ENCODE measurements at regions not wholly inside any gene's neighbourhood (a gene's known extent, or its start where the extent isn't known, plus 50 kb on each side); places are given as distances from the start of the nearest gene placed in this dataset.
"Not testable (repeated sequence)": the region's sequence is repeated elsewhere in the genome, so short reads cannot be mapped to it uniquely, and the experiment has no call there.

DNA sequence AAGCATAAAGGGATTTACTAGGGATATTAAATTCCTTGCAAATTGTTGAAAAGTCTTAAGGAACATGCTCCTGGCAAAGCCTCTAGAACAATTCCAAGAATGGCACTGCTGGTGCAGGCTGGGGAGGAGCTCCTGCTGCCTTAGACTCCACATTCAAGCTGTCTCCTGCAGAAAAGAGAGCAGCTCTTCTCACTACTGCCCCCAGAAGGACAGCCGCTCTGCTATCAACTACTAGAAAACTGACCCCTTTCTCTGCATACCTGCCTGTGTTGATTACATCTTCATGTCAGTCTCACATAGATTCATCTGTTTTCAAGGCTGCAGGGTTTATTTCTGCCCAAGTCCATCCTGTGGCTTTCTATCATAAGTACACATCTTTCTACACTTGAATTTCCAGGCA, 312.8 kb downstream of the RPIA start:
- DNase-seq, result not testable (repeated sequence)

DNA sequence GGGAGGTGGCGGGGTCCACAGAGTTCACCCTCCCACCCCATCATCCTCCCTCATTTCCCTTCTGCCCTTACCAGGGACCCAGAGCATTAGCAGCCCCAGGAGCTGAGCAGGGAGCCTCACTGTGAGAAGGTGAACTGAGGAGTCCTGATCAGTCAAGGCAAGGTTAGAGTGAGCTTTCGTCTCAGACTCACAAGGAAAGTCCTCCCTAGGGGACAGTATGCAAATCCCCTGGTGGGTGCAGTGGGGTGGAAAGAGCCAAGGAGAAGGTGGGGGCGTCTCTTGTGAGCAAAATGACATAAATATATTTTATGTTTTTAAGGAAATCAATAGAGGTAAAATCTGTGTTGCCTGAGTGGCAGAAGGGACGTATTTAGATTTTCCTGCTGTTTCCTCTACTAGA, 329.1 kb downstream of the RPIA start:
- DNase-seq, result not testable (repeated sequence)

DNA sequence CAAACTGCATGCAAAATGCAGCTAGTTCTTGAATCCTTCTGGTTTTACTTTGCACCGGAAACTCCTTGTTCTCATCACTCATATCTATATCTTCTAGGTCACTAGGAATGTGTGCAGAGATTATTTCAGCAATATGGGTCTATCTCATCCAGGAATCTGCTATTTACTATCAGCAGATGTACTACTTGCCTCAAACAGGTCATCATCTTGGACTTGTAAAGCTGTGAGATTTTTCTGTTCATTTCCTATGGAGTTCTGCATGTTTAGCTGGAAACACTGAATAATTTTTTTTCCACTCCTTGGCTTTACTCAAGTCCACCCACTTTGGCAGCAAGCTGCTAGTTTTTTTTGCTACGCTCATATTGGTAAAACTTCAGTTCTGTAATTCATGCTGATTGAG, 334.8 kb downstream of the RPIA start:
- DNase-seq, result not testable (repeated sequence)

DNA sequence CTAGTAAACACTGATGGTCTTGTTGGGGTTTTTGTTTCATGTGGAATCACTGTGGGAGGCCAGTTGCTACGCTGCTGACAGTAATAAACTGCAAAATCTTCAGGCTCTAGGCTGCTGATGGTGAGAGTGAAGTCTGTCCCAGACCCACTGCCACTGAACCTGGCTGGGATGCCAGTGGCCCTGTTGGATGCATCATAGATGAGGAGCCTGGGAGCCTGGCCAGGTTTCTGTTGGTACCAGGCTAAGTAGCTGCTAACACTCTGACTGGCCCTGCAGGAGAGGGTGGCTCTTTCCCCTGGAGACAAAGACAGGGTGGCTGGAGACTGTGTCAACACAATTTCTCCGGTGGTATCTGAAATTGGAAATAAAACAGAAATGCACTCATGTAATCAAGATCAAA, 335.6 kb downstream of the RPIA start:
- not testable (repeated sequence) for DNase-seq

DNA sequence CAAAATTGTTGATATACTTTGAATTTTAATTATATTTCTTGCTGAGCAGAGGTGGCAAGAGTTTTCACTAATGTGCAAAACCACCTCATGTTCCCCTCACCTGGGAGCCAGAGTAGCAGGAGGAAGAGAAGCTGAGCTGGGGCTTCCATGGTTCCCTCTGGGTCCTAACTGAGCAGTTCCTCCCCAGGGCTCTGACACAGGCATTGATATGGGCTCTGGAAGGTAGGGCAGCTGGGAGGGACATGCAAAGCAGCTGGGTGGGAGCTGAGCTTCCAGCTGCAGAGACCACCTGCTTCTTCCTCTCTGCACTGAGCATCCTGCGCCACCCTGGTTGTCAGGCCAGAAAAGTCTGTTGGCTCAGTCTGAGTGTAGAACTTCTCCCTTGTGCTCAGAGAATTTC, 336.1 kb downstream of the RPIA start:
- DNase-seq, result not testable (repeated sequence)

DNA sequence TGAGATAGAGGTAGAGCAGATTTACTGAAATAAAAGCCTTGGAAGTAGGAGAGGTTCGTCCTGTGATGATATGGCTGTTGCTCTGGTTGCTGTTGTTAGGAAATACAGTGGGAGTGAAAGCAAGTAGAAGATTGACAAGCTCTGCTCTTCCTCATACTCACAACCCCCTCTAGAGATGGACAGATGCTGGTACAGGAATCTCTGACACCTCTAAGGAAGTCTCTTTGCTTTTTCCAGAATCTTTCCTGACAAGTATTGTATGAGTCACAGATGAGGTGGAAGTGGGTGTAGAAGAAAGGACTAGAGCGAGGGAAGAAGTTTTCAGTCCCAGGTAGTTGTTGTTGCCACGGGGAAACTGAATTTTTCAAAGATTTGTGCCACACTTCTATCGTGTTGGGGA, 337.8 kb downstream of the RPIA start:
- not testable (repeated sequence) for DNase-seq

DNA sequence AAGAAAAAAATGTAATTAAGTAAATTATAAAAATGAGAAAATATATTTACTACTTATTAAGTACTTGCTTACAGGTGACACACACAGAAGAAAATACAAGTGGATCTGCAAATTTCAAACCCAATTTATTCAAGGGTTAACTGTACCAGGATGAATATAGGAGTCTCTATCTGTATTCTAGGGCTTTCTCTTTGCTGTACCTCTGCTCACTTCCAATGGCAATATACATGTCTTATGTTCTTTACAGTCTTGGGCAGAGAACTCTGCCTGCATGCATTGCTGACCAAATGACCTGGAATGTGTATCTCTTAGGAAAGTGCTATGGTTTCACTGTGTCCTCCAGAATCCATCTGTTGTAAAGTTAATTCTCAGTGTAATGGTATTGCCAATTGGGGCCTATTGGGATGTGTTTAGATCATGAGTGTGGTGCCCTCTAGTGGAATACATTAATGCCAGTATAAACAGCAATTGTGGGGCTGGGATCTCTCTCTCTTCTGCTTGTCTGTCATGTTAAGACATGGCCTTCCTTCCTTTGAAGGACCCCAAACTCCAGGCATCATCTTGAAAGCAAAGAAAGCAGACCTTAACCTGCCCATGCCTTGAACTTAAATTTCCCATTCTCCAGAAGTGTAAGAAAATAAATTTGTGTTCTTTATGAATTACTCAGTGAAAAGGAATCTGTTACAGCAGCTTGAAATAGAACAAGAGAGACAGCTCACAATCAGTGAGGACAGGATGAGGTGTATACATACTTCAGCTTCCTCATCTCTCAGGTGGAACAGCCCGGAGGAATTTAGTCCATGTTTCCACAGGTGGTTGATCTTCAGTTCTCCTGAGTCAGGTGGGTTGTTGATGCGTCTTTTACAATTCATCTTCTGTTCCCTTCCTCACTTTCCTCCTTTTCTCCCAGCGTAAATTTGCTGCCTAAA, 356.9 kb downstream of the RPIA start:
- peak; percentile 12 for DNase-seq

DNA sequence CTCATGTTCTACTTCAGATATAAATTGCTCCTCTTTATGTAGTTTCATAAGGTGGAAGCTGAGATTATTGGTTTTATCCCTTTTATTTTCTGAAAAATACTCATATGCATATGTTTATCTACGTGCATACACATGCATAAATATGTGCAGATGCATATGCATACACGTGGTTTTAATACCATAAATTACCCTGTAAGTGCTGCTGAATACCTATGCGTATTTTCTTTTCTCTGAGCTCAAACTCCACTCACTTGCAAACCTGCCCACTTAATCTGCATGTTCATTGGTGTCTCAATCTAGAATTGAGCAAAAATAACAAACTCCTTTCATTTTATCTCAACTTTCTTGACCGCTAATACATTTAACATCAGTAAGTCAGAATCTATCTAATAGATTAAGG, 367.1 kb downstream of the RPIA start:
- DNase-seq, result not testable (repeated sequence)

DNA sequence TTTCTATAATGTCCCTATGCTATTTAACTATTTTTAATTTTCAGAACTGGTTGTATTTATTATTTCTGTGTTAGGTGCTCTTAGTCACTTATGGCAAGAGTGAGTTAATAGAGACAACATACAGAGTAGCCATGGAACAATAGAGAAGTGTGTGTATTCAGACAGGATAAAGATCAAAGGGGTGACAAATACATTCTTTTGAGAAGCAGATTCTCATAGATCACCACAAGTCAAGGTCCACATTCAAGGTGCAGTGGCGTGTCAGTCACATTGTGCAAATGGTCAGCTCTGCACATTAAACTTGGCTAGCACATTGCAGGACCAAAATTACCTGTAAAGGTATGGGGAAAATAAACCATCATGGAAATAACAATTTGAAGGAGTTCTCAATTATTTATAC, 369.7 kb downstream of the RPIA start:
- DNase-seq, result not testable (repeated sequence)

DNA sequence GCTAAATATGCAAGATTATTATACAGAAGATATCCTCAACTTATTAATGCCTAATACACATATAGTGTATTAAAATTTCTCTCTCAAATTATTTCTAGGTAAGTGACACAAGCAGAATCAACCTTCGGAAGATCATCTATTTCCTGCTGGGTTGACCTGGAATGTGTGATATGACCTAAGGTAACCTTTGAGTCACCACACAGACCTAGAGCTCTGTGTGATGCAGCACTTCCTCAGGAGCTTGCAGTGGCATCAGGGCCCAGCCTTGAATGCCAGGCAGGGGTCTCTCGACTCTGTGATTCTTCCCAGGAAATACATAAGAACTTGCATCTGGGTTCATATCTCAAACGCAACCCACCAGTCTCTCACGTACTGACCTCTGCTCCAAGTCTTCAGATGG, 385.3 kb downstream of the RPIA start:
- not testable (repeated sequence) for DNase-seq

DNA sequence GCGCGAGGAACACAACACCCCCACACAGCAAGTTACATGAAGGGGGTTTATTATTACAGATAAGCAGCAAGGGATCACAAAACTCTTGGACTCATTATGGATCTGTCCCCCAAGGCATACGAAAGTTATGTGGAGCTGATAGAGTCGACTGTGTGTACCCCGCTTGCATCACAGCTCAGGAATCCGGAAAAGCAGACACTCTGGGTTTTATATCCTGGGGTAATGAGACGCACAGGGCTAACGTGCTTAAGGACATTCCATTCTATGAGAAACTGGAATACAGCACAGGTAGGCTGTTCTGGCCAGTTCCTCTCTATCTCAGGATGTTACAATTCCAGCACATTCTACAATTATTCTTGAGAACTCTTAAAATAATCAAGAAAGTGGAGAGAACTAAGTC, 401.4 kb downstream of the RPIA start:
- DNase-seq, result not testable (repeated sequence)

DNA sequence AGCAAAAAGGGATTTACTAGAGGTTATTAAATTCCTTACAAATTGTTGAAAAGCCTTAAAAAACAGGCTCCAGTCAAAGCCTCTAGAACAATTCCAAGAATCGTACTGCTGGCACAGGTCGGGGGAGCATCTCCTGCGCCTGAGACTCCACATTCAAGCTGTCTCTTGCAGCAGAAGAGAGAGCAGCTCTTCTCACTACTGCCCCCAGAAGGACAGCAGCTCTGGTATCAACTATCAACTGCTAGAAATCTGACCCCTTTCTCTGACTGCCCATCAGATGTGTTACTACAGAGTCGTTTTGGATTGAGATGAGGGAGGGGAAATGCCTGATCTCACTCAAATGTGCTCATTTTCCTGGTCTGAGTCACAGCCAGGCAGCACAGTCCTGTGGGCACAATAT, 403.6 kb downstream of the RPIA start:
- not testable (repeated sequence) for DNase-seq

DNA sequence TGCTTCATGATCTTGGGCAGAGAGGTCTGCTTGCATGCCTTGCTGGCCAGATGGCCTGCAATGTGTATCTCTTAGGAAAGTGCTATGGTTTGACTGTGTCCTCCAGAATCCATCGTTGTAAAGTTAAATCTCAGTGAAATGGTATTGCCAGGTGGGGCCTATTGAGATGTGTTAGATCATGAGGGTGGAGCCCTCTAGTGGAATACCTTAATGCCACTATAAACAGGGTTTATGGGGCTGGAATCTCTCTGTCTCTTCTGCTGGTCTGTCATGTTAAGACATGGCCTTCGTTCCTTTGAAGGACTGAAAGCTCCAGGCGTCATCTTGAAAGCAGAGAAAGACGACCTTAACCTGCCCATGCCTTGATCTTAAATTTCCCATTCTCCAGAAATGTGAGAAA, 411.1 kb downstream of the RPIA start:
- DNase-seq, result not testable (repeated sequence)

DNA sequence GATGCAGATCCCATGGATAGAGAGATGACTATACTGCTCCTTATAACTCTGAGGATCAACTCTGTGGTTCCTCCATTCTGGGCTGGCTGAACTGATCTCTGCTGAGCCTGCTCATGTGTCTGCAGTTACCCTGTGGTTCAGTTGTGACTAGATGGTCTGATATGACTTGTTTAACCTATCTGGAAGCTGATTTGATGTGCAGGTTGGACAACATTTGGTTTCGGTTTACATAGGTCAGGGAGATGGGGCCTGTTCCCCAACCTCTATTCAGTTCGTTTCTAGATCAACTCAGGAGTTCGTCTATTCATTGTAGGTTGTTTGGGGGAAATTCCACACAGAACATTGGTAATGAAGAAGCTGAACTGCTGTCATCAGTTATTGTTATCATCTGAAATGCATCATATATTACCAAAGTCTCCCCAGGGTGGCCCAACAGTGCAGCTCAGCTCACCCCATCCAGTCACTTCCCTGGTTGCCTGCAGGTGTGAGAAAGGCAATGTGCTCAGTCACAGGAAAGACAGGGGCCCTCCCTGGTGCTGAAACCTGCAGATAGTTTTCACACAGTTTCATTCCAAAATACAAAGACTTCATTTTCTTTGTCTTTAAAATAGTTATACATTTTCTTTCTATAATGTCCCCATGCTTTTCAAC, 415.0 kb downstream of the RPIA start:
- not testable (repeated sequence) for DNase-seq

DNA sequence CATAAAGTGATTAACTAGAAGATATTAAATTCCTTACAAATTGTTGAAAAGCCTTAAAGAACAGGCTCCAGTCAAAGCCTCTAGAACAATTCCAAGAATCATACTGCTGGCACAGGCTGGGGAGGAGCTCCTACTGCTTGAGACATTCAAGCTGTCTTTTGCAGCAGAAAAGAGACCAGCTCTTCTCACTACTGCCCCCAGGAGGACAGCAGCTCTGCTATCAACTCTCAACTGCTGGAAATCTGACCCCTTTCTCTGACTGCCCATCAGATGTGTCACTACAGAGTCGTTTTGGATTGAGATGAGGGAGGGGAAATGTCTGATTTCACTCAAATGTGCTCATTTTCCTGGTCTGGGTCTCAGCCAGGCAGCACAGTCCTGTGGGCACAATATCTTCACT, 421.0 kb downstream of the RPIA start:
- peak; percentile 4 for DNase-seq

DNA sequence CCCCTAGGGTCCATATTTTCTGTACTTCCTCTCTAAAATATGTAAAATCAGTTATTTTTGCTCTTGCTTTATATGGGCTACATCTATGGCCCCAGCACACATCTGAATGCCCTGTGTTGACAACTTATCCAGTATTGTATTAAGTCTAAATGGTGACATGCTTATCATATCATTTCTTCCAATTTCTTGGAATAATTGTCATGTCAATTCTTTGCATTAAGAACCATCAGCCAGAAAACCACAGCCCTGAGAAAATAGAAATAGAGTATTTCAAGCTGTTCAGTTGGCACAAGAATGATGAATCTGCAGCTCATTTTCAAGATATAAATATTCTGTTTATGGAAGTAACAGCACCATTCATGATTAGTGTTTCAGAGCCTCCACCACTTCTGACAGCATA, 421.8 kb downstream of the RPIA start:
- not testable (repeated sequence) for DNase-seq

DNA sequence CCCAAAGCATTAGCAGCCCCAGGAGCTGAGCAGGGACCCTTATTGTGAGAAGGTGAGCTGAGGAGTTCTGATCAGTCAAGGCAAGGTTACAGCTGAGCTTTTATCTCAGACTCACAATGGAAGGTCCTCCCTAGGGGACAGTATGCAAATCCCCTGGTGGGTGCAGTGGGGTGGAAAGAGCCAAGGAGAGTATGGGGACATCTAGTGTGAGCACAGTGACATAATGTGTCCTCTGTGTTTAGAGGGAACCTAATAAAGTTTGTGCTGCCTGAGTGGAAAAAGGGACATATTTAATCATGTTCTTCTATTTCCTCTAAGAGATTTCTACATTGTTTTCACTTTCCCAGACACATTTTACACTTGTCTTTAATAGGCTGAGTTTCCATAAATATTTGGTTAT, 438.0 kb downstream of the RPIA start:
- not testable (repeated sequence) for DNase-seq

DNA sequence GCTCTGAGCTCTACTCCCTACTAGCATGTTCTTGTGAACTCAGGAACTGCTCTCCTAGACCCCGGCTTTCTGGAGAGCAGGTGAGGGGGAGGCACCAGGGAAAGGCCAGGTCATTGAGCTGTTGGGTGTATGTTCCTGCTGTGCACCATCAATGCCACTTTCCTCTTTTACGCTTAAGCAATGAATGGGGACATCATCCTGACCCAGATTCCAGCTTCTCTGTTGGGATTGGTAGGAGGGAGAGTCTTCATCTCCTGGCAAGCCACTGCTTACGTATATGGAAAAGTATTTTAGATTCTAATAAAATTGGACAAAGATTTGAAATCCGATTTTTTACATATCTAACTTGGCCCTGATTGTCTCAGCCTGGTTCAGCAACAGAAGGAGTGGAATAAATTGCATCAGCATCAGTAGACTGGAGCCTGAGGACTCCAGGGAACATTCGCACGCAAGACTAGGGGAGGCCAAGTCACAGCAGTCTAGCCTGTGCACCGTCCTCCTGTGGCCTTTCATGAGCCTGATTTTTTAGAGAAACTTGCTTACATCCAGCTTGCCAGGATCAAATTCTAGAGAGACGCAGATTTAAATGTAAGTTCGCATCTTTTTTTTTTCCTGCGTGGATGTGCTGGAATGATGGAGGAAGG, 439.3 kb downstream of the RPIA start:
- not testable (repeated sequence) for DNase-seq

DNA sequence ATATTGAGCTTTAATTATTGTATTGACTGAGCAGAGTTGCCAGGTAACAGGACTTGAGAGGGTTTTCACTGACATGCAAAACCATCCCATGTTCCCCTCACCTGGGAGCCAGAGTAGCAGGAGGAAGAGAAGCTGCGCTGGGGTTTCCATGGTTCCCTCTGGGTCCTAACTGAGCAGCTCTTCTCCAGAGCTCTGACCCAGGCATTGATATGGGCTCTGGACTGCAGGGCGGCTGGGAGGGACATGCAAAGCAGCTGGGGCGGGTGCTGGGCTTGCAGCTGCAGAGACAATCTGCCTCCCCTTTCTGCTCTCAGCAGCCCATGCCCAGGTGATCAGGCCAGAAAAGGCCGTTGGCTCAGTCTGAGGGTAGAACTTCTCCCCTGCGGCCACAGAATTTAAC, 451.5 kb downstream of the RPIA start:
- not testable (repeated sequence) for DNase-seq

DNA sequence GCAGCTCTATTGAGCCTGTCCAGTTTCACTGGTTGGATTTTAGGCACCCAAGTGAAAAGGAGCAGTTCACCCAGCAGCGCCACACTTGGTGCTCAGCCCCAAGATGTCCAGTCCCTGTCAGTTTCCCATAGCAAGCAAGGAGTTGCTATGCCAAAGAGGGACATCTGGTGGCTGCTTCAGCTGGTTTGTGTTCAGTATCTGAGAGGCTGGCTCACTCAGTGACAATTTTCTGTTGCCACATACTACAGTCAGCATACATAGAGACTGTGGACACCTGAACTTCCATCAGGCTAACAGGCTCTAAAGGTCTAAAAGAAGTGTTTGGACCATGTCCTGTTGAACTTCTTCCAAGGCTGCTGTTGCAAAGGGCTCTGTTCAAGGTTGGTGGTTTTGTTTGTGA, 453.9 kb downstream of the RPIA start:
- not testable (repeated sequence) for DNase-seq

DNA sequence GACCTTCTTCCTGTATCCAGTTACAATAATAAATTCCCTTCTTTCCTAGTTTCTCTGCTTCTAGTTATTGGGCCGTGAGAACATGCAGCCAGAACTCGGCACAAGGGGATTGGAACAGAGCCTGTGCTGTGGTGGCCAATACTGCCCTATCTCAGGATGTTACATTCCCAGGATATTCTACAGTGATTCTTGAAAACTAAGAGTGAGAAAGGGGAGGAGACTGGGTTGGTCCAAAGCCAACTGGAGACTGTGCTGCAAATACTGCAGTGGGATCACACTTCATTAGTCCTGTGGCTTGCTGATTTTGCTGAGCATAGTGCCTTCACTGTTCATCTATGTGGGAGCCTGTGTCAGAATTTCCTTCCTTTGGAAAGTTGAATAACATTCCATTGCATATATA, 456.8 kb downstream of the RPIA start:
- DNase-seq, result not testable (repeated sequence)

DNA sequence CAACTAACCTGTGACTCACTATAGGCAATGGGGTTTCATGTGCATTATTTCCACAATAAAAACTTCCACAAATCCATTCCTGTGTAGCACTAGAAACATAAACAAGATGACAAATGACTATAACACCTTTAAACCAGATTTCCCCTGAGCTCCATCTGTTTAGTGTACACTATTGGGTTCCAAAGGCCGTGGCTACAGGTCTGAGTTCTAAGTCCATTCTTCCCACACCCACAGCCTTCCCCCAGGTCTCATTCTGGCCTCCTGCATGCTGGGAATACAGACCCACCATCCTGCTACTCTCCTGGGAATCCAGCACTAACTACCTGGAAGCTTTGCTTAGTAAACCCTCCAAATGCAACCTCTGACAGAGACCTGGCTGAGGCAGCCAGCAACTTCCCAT, 460.2 kb downstream of the RPIA start:
- DNase-seq, result not testable (repeated sequence)

DNA sequence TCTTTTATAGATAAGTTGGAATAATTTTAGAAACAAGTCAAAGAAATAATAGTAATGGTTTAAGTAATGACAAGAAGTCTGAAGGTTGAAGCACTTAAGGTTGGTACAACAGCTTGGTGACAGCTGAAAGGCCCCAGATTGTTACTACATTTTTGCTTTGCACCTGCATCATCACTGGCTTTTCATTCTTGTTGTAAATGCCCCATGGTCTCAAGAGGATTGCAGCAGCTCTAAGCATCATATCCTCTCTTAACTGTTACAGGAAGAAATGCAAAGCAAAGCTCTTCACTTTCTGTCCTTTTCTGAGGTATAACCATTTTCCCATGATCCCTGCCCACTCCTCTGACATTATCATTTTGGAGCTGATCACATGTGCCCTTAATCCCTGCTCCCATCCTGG, 461.0 kb downstream of the RPIA start:
- not testable (repeated sequence) for DNase-seq
